ENCODE measurements at regions not wholly inside any gene's neighbourhood (a gene's known extent, or its start where the extent isn't known, plus 50 kb on each side); places are given as distances from the start of the nearest gene placed in this dataset.
"Not testable (repeated sequence)": the region's sequence is repeated elsewhere in the genome, so short reads cannot be mapped to it uniquely, and the experiment has no call there.

GRCh38 chr2:67777836-67778429, 284.9 kb downstream of the C1D start:
- no peak for DNase-seq

- DNase-seq, result not testable (repeated sequence)
Measured at GRCh38 chr2:67780841-67781240, 282.0 kb downstream of the C1D start.

GRCh38 chr2:67782443-67782842, 280.4 kb downstream of the C1D start:
- DNase-seq, result no peak

- DNase-seq, result no peak
Measured at GRCh38 chr2:67783026-67783425, 279.8 kb downstream of the C1D start.

- no peak for DNase-seq
Measured at GRCh38 chr2:67790622-67791021, 272.2 kb downstream of the C1D start.

GRCh38 chr2:67792191-67792590, 270.6 kb downstream of the C1D start:
- DNase-seq, result no peak

DNA sequence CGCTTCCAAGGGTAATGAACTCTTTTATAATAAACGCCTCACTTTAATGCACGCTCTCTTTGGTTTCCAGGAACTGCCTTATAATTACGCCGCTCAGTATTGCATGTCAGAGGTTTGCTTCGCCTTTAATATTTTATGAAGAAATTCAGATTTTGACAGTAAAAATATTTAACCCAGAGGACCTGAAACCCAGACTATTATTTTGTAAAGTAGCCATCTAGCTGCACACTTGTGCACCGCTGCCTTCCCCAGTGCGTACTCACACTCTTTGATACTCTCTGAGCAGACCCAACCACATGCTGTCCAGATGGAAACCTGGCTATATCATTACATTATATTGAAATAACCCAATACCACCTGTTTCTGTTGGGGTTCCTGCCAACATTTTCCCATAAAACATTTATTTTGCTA, 270.1 kb downstream of the C1D start:
- no peak for DNase-seq

GRCh38 chr2:67797801-67798540, 264.8 kb downstream of the C1D start:
- DNase-seq, result no peak

GRCh38 chr2:67798541-67799160, 264.2 kb downstream of the C1D start:
- no peak for DNase-seq

DNA sequence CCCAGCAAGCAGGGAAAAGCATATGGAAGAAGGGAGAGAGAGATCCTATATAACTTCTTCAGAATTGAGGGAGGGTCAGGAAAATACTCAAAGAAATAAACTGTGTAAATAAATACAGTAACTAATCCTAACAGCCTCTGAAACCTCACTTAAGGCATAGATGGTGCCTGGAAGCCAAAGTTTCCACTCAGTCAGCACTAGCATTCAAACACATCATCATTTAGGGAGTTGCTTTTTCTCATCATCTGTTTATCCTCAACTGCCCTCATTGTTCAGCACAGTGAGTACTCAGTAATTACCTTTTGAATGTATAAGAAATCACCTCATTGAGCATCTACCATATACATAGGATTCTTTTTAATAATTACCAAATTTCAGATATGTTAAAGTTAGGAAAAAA, 262.9 kb downstream of the C1D start:
- DNase-seq, result no peak

DNA sequence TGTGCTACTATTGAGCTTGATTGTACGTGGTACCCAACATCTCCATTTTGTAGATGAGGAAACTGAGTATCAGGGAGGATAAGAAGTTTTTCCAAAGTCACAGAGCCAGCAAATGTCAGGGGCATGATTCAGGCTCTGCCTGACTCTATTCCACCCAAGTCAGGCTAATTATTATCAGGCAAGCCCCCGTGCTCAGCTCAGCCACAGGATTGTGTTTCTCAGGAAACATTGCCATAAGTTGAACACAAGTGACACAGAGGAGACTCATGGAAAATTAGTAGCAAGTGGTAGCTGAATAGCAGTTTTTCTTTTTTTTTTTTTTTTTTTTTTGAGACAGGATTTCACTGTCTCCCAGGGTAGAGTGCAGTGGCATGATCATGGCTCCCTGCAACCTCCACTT, 260.5 kb downstream of the C1D start:
- no peak for DNase-seq

GRCh38 chr2:67802824-67803223, 260.0 kb downstream of the C1D start:
- DNase-seq, result no peak

GRCh38 chr2:67806816-67807215, 256.0 kb downstream of the C1D start:
- no peak for DNase-seq

DNA sequence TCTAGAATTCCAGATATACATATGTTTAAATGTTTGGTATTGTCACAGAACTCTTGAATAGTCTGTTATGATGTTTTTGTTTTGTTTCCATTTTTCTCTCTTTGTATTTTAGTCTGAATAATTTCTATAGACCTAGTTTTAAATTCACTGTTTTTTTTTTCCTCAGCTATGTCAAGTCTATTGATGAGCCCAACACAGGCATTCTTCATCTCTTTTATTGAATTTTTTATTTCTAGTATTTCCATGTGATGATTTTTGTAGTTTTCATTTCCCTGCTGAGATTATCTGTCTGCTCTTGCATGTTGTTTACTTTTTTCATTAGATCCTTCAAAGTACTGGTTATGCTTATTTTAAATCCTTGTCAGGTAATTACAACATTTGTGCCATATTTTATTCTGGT, 254.7 kb downstream of the C1D start:
- DNase-seq, result no peak

DNA sequence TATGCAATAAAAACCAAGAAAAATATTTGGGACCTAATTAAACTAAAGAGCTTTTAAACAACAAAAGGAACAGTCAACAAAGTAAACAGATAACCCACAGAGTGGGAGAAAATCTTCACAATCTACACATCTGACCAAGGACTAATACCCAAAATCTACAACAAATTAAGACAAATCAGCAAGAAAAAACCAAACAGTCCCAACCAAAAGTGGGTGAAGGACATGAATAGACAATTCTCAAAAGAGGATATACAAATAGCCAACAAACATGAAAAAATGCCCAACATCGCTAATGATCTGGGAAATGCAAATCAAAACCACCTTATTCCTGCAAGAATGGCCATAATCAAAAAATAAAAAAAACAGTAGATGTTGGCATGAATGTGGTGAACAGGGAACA, 250.1 kb downstream of the C1D start:
- DNase-seq, result no peak

- no peak for DNase-seq
Measured at GRCh38 chr2:67823726-67824125, 239.1 kb downstream of the C1D start.

DNA sequence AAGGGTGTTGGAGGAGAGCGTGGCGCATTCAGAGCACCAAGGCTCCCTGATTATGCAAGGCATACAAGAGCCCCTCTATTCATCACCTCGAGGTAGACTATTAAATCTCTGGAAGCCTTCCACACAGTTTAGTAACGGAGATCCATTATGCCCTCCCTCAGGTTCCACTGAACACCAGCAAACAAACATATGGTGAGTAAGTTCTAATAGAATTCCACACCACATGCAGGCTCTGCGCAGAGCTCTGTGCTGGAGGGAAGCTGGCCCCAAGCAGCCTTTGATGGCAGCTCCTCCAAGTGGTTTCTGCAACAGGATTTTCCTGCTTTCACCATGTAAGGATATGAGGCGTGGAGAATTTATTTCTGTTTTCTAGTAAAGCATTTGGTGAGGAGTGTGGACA, 238.6 kb downstream of the C1D start:
- DNase-seq, result no peak

GRCh38 chr2:67825476-67825875, 237.3 kb downstream of the C1D start:
- peak; percentile 38 for DNase-seq

DNA sequence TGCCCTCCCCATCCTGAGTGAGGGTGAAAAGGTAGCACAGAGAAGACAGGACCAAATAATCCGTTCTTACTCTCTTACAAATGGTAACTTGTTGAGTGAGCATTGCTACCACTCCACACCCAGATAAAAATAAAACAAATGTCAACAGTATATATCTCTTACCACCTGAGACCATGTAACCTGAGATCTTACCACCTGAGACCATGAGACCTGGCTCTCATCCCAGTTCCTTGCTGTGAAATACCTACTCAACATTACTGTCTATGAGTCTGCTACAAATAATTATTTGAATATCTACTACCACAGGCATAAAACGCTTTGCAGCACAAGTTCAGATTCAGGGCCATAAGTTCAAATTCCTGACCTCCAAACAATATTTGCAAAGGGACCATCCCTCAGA, 234.7 kb downstream of the C1D start:
- DNase-seq, result no peak

GRCh38 chr2:67829470-67829869, 233.3 kb downstream of the C1D start:
- DNase-seq, result no peak

DNA sequence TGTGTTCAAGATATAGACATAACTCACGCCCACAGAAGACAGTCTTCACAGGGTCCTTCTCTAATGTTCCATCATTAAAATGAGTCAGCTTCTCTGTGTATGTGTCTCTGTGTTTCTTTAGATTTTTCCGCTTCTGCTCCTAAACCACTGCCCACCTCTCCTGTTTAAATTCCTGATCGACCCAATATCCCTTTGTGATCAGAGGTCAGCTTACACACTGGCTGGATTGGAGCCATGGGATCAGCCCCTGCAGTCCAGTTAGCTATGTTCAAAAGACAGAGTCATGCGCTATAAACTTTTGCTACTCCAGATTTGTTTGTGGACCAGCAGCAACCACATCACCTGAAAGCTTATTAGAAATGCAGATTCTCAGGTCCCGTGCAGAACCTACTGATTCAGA, 229.2 kb downstream of the C1D start:
- no peak for DNase-seq

GRCh38 chr2:67834482-67834881, 228.3 kb downstream of the C1D start:
- no peak for DNase-seq

DNA sequence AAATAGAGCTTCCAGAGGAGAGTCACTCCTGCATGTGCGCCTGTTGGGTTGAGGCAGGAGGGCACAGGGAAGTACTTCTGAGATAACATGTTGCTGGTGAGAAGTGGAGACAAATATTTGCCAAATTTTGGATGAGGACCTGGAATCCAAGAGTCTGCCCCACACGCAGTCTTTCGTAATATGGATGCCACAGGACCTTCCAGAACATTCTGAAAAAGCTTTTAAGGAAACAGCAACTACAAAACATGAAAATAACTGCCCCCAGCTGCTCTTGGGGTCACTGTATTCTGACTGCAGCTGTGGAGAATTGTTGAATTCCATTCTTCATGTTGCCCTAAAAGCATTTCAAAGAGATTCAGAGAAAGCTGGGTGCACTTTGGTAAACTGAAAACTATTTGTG, 227.5 kb downstream of the C1D start:
- no peak for DNase-seq

DNA sequence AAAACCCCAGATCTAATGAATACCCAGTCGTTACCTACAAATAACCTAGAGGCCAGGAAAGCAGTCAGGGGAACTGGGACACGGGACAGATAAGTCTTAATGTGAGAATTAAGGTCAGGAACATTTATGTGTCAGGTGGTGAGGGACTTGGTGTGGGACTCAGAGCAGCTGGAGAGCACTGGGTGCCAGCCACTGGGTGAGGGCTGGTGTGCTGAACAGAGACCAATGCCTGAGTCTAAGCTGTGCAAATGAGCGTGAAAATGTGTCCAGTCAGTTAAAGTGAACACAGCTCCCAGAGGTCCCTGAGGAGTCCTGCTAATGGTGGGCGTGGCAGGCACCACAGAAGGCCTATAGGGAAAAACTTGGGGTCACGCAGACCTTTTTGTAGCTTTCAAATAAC, 225.9 kb downstream of the C1D start:
- DNase-seq, result no peak
